Astrocyte of the cerebellum (primary cell): ENCODE measurements at regions not wholly inside any gene's neighbourhood (a gene's known extent, or its start where the extent isn't known, plus 50 kb on each side); places are given as distances from the start of the nearest gene placed in this dataset.

Experiments
- DNase-seq: peaks from one replicate; pipeline ENCODE4 v3.0.0-alpha.2; 2011; ENCODE audit warnings: low read depth
- H3K4me3 ChIP-seq: 2 replicates; pipeline ENCODE4 v1.5.1; 2011; ENCODE audit warnings: mild to moderate bottlenecking, low read depth, low read length, moderate library complexity
- CTCF ChIP-seq: IDR thresholded peaks from 2 replicates; pipeline ENCODE4 v1.5.1; 2012; ENCODE audit warnings: low read length, low read depth, moderate library complexity, mild to moderate bottlenecking; ENCODE audit errors: missing control alignments
- in situ Hi-C: cut with HindIII; loops from 2 replicates; pipeline ENCODE4 v1.10.0; 2017; ENCODE audit warnings: low sequenced_read_pairs

DNA sequence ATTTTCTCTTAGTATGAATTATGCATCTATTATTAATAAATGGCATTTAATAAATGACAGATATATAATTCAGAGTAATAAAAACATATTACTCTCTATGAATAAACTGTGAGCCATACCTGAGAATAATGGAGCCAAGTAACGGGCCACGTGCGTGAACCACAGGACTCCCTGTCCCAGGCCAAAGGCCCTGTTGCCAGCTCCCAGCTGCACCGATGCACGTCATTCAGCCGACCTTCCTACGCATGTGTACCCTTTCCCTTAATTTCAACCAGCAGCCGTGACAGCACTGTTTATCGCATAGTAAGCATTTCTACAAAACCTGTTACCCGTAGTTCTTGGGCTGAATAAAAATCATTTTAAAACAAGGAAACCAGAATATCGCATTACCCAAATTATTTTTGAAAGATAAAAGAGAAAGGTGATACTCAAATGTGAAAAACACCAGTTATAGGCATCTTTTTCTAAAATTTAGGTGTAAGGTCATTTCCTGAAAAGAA is 827.2 kb upstream of the FRG1 start:
- H3K4me3 ChIP-seq, result no peak overlapping the region
- TF ChIP-seq CTCF, result no peak
- no peak for DNase-seq
- in situ Hi-C loops, result no loop called here

DNA sequence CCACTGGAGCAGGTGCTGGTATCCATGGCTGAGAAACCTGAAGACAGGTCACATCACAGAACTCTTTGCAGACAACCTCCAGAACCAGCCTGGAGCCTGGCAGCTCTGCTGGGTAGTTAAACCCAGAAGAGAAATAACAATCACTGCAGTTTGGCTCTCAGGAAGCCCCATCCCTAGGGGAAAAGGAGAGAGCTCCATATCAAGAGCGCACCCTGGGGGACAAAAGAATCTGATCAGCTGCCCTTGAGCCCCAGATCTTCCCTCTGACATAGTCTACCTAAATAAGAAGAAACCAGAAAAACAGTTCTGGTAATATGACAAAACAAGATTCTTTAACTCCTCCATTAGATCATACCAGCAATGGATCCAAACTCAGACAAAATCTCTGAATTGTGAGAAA is 823.2 kb upstream of the FRG1 start:
- no peak overlapping the region for H3K4me3 ChIP-seq
- DNase-seq, result no peak
- no peak for TF ChIP-seq CTCF
- in situ Hi-C loops, result no loop called here

DNA sequence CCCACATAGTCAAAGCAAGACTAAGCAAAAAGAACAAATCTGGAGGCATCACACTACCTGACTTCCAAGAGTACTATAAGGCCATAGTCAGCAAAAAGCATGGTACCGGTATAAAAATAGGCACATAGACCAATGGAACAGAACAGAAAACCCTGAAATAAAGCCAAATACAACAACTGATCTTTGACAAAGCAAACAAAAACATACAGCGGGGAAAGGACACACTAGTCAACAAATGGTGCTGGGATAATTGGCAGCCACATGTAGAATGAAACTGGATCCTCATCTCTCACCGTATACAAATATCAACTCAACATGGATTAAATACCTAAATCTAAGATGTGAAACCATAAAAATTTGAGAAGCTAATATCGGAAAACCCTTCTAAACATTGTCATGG is 819.3 kb upstream of the FRG1 start:
- in situ Hi-C loops, result no loop called here
- TF ChIP-seq CTCF, result no peak
- no peak for DNase-seq
- H3K4me3 ChIP-seq, result no peak overlapping the region

DNA sequence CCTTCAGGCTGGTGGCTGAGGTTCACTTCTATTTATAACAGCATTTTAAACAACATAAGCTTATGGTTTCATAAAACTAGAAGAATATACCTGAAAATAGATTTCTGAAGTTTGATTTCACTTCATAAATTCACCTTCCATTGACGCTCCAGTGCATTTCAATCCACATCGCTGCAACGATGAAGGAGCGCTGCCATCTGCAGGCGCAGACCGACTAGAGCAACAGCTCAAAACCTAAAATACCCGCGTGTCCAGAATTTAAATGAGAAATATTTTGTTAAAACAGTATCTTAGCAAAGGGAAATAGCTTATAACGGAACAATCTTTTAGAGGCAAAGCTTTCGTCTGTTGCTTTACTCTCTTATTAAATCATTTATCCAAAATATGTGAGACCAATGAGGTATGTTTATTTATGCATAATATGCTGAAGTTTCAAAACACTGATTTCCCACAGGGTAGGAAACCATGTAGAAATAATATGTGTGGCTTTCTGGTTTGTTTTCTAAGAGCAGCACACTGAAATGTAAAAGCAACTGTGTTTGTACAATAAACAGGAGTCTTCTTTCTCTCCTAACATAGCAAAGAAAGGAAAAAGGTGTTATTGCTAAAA is 816.4 kb upstream of the FRG1 start:
- no peak overlapping the region for H3K4me3 ChIP-seq
- DNase-seq, result peak; percentile 19
- peak; percentile 64 for TF ChIP-seq CTCF
- in situ Hi-C loops, result no loop called here

GRCh38 chr4:189124791-189125190 is 815.9 kb upstream of the FRG1 start:
- no peak overlapping the region for H3K4me3 ChIP-seq
- no peak for TF ChIP-seq CTCF
- in situ Hi-C loops, result no loop called here
- DNase-seq, result no peak

DNA sequence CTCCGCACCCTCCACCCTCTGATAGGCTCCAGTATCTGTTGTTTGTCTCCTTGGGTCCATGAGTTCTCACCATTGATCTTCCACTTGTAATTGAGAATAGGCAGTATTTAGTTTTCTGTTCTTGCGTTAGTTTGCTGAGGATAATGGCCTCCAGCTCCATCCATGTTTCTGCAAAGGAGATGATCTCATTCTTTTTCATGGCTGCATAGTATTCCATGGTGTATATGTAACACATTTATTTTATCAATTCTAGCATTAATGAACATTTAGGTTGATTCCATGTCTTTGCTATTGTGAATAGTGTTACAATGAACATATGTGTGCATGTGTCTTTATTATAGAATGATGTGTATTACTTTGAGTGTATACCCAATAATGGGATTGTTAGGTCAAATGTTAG is 814.6 kb upstream of the FRG1 start:
- TF ChIP-seq CTCF, result no peak
- H3K4me3 ChIP-seq, result no peak overlapping the region
- DNase-seq, result no peak
- in situ Hi-C loops, result no loop called here
